ELR (cell line): ENCODE measurements at regions not wholly inside any gene's neighbourhood (a gene's known extent, or its start where the extent isn't known, plus 50 kb on each side); places are given as distances from the start of the nearest gene placed in this dataset.

Source experiments
- DNase-seq: peaks from one replicate; pipeline ENCODE4 v3.0.0-alpha.2; 2015; ENCODE audit warnings: low read depth

- DNase-seq = no peak
Observed at GRCh38 chr11:112465433-112466024, 204.9 kb upstream of the PLET1 start.

GRCh38 chr11:112467721-112468120, 207.1 kb upstream of the PLET1 start:
- no peak for DNase-seq

GRCh38 chr11:112469376-112469775, 208.7 kb upstream of the PLET1 start:
- no peak for DNase-seq

- DNase-seq = peak; percentile 67
Observed at GRCh38 chr11:112470355-112470754, 209.7 kb upstream of the PLET1 start.

DNA sequence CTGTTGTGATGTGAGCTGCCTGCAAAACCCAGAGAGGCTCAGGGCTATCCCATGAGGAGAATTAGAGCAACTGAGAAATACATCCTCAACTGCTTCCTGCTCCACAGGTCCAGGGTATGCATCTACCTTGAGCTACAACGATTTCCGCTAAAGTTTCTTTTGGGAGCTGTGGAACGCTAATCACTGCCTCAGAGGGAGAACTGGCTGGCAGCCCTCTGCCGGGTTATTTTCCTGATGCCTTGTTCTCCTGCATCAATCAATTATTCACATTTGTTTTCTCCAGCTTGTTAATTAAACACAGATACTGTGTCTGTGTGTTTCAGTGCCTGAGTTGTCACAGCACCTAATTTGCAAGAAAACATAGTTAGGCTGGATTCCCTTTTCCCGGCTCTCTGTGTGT, 211.1 kb upstream of the PLET1 start:
- no peak for DNase-seq

DNA sequence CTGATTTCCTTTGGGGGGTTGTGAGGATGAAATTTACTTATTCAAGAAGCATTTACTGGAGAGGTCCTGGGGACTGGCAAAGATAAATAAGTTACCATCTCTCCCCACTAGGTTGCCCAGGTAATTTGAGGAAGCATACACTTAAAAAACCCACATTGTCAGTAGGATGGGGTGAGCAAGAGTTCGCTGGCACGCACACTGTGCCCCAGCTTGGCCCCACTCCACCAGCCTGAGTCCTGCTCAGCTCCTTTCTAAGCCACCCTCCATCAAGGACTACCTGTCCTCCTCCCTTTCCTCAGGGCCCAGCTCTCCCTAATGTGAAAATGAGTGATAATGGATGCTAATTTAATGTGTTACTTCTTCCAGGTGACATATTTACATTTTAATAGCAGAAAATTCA, 216.5 kb upstream of the PLET1 start:
- DNase-seq = no peak

DNA sequence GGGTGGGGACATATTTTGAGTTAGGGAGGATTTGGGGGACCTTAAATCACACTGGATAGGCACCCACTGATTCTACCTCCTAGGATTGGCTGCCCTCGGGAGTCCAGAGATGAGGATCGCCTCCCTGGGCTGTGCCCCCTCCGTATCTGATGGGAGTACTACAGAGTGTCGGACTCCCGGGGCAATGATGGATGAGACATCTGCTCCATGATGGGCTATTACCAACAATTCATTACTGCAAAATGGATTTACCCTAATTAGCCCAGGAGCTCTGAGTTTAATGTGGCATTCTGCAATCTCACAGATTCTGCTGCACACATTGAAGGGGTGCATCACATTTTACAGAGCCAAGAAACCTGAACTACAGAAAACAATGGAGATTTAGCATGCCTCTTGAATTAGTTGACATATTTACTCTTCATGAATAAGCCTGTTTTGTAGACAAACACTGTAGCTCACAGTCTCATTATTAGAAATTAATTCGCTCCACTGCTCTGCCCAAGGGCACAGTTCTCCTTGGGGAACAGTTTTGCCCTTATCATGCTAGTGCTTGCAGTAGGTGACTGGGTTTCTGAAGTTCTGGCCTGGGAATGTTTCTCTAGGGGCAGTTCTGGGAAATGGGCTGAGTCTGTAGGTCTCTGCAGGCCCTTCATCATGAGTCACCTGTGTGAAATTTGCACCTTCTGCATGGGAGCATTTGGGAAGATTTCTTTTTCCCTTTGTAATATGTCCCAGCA, 217.1 kb upstream of the PLET1 start:
- no peak for DNase-seq

DNA sequence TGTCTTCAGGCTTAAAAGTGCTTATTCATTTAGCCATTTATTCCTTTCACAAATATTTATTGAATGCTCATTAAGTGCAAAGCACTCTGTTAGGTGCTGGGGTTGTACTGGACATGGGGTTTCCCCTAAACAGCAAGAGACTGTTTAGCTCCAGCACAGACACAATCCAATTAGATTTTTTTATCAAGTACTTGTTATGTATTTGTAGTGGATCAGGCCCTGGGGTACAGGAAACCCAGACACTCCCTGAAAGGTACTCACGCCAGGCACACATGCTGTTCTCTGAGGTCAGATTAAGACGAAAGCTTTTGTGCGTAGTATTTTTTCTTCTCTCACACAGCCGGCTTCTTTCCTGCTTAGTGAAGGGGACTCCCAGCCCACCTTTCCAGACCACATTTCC, 218.1 kb upstream of the PLET1 start:
- no peak for DNase-seq

GRCh38 chr11:112481431-112481830, 220.8 kb upstream of the PLET1 start:
- DNase-seq = no peak

- no peak for DNase-seq
Observed at GRCh38 chr11:112481893-112482292, 221.2 kb upstream of the PLET1 start.

- DNase-seq = no peak
Observed at GRCh38 chr11:112485280-112485679, 224.6 kb upstream of the PLET1 start.

DNA sequence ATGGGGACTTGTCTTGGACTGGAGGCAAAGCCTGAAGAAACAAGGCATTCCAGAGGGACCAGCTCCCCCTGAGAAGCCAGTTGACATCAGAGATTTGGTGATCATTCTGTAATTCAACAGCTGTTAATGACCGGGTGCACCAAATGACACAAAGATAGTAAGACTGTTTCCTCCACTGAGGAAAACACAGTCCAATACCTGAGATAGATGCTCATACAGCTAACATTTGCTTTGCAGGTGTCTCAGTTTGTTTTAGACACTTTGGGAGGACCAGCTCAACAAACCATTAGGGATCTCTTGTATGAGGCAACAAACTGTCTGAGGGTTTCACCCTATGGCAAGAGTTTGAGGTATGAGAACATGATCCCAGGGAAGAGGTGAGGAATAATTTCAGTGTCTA, 237.2 kb upstream of the PLET1 start:
- no peak for DNase-seq

DNA sequence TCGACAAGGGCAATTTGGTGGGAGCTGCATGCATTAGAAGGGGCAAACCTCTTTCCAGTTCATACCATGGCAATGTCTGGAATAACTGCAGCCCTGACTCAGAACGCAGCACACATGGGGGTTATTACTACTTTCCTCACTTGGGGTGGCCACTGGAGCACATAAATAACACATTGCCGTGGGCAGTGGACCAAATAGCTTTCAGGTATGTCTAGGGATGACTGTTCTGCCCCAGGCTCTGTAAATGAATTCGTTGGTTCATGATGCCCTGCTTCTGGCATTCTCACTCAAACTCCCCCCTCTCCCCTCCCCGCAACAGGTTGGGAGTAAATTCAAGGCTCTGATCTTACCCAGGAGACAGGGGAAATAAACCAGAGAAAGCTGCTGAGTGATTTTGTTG, 238.0 kb upstream of the PLET1 start:
- DNase-seq = peak; percentile 57

DNA sequence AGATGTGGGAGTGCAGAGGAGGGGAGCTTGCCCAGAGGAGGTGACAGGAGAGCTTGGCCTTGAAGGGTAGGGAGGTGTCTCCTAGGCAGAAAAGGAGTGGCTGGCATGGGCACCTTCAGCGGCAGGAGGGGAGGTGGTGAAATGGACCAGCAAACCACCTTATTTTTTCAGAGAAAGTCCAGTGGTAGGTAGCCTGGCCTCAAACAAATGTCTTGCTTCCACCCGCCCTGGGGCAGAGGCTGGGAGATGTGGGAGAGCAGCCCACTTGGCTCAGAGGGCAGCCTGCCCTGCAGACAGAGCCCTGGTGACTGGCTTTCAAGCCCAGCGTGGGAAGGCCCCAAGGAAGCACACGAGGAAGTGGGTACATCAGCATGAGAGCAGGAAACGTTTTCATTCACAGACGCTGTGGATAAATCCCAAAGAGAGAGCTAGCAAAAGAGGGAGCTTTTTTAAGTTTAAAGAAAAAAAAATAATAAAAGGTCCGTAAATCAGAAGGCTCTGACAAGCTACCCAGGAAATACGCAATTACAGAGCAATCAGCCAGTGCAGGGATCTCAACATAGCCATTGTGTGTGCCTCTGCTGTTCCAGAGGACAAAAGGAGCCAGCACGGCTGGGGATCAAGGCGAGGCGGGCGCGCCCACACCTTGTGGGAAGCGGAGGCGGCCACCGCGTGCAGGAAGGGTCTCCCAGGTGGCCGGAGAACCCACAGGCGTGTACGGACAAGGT, 238.7 kb upstream of the PLET1 start:
- no peak for DNase-seq

- no peak for DNase-seq
Observed at GRCh38 chr11:112499881-112500204, 239.2 kb upstream of the PLET1 start.

DNA sequence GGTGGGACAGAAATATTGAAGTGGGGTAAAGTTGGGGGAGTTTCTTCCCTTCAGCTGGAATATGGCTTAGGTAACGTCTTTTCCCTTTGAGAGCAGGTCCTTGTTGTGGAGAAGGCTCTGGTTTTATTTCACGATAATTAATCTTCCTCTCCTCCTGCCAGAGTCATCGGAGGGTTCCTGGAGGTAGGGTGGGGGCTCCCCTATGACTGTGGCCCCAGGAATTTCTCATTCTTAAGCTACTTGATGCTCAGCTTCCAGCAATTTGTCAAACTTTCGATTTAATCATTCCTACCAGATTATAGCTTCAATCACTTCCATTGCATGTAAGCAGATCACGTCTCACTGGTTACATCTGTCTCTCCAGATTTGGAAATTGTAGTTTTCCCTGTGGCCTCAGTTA, 242.8 kb upstream of the PLET1 start:
- peak; percentile 43 for DNase-seq

- peak; percentile 68 for DNase-seq
Observed at GRCh38 chr11:112504056-112504455, 243.4 kb upstream of the PLET1 start.

DNA sequence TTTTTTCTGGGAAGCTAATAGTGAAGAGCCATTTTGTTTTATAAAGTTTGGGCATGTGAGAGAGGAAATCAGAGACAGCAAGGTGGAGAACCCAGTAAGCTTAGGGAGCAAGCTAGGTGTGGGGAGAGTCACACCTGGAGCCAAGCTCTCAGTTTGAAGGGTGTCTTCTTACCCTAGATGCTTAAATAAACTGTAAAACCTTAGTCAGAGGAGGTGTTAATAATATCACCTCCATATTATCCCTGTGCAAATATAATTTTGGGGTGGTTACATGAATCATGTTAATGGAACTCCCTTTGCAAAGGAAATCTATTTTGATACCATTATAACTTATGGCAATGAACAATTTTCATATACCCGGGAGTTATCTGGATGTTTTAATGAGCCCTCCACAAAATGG, 246.2 kb upstream of the PLET1 start:
- no peak for DNase-seq

DNA sequence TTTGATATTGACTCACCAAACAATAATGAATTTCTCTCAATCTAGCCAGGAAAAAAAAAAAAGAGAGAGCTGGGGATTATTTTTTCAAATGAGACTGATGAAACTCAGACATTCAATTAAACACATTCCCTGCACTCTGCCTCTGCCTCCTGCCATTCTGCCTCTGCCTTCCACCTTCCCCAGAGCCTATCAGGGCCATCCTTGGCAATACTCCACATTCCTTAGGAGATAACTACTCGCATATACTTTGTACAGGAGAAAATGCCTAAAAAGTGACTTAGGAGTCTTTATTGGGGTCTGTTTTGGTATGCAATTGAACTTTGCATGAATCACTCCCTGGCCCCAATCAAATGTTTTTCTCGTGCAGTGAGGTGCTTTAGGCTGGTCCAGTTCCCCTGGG, 246.6 kb upstream of the PLET1 start:
- DNase-seq = no peak

DNA sequence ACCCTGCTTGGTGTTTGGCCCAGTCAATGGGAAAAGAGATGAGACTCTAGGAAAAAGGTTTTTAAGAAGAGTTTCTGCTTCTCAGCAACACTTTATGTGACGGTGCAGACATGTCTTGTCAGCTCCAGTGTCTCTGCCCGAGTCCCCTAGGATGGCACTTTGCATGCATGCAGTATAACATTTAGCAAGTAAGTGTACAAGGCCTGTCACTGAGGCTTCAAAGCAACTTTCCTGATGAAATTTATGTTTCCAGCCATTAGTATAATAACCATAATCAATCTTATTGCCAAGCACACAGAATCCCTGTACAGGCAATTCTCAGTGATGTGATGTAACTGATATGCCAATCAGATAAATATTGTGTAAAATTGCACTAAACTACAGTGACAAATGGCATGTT, 248.1 kb upstream of the PLET1 start:
- no peak for DNase-seq

DNA sequence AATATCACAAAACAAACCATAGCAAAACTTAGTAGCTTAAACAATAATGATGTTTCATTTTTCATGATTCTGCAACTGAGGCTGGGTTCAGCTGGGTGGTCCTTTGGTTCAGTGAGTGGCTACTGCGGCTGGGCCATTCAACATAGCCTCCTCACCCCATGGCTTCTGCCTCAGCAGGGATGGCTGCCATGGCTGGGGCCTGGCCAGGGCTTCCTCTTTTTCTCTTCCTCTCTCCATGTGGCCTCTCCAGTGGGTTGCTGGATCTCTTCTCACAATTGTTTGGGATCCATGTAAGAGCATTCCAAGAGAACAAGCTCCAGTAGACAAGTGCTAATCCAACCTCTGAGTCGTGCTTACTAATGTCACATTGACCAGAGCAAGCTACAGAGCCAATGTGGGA, 248.6 kb upstream of the PLET1 start:
- DNase-seq = no peak

GRCh38 chr11:112511271-112511670, 250.6 kb upstream of the PLET1 start:
- DNase-seq = peak; percentile 14

GRCh38 chr11:112511911-112512310, 251.3 kb upstream of the PLET1 start:
- DNase-seq = no peak

GRCh38 chr11:112513417-112513816, 252.8 kb upstream of the PLET1 start:
- no peak for DNase-seq
